H9 (cell line): ENCODE measurements at regions not wholly inside any gene's neighbourhood (a gene's known extent, or its start where the extent isn't known, plus 50 kb on each side); places are given as distances from the start of the nearest gene placed in this dataset.

ENCODE experiments used
- DNase-seq: peaks from one replicate; pipeline ENCODE4 v3.0.0-alpha.2; 2017
- H2AFZ ChIP-seq: one replicate; pipeline ENCODE4 v1.6.1; 2013; ENCODE audit warnings: mild to moderate bottlenecking, low read length, control low read depth, moderate library complexity
- H2AK5ac ChIP-seq: 2 replicates; pipeline ENCODE4 v1.6.1; 2013; ENCODE audit warnings: low read length, control low read depth, mixed read lengths; ENCODE audit not compliant: insufficient read length
- H2BK120ac ChIP-seq: one replicate; pipeline ENCODE4 v1.6.1; 2013; ENCODE audit warnings: low read depth, mild to moderate bottlenecking, low read length, control low read depth, inconsistent platforms; ENCODE audit not compliant: poor library complexity, severe bottlenecking
- H2BK12ac ChIP-seq: 2 replicates; pipeline ENCODE4 v1.6.1; 2013; ENCODE audit warnings: low read length, control low read depth, mixed read lengths, low read depth; ENCODE audit not compliant: insufficient read length
- H2BK15ac ChIP-seq: 2 replicates; pipeline ENCODE4 v1.6.1; 2013; ENCODE audit warnings: low read depth, low read length, control low read depth
- H2BK20ac ChIP-seq: one replicate; pipeline ENCODE4 v1.6.1; 2013; ENCODE audit warnings: low read depth, mild to moderate bottlenecking, low read length, control low read depth, inconsistent platforms; ENCODE audit not compliant: poor library complexity, severe bottlenecking
- H2BK5ac ChIP-seq: 2 replicates; pipeline ENCODE4 v1.6.1; 2013; ENCODE audit warnings: low read length, control low read depth, mixed read lengths; ENCODE audit not compliant: insufficient read length
- H3K14ac ChIP-seq: 2 replicates; pipeline ENCODE4 v1.6.1; 2013; ENCODE audit warnings: low read length, control low read depth; ENCODE audit not compliant: insufficient read depth
- H3K18ac ChIP-seq: 2 replicates; pipeline ENCODE4 v1.6.1; 2013; ENCODE audit warnings: low read depth, mild to moderate bottlenecking, mixed read lengths, low read length, control low read depth; ENCODE audit not compliant: insufficient read length
- H3K23ac ChIP-seq: 2 replicates; pipeline ENCODE4 v1.6.1; 2013; ENCODE audit warnings: low read length, control low read depth, mixed read lengths, low read depth; ENCODE audit not compliant: insufficient read length
- H3K23me2 ChIP-seq: 2 replicates; pipeline ENCODE4 v1.6.1; 2013; ENCODE audit warnings: low read depth, mild to moderate bottlenecking, mixed read lengths, low read length, control low read depth; ENCODE audit not compliant: insufficient read length, poor library complexity, severe bottlenecking
- H3K27ac ChIP-seq: 2 replicates; pipeline ENCODE4 v1.5.1; 2013; ENCODE audit warnings: low read length, control low read depth, mixed read lengths, low read depth; ENCODE audit not compliant: insufficient read length
- H3K27me3 ChIP-seq: 2 replicates; pipeline ENCODE4 v1.6.1; 2013; ENCODE audit warnings: low read length, control low read depth, inconsistent platforms; ENCODE audit not compliant: insufficient read depth
- H3K4ac ChIP-seq: 2 replicates; pipeline ENCODE4 v1.6.1; 2013; ENCODE audit warnings: low read depth, mild to moderate bottlenecking, control low read depth, inconsistent platforms, low read length, moderate library complexity
- H3K4me1 ChIP-seq: 2 replicates; pipeline ENCODE4 v1.6.1; 2013; ENCODE audit warnings: low read length, control low read depth, inconsistent platforms; ENCODE audit not compliant: insufficient read depth
- H3K4me2 ChIP-seq: 2 replicates; pipeline ENCODE4 v1.6.1; 2013; ENCODE audit warnings: low read length, control low read depth, mixed read lengths; ENCODE audit not compliant: insufficient read length, insufficient read depth
- H3K56ac ChIP-seq: 2 replicates; pipeline ENCODE4 v1.6.1; 2013; ENCODE audit warnings: low read depth, mild to moderate bottlenecking, mixed read lengths, low read length, control low read depth; ENCODE audit not compliant: insufficient read length
- H3K79me1 ChIP-seq: 2 replicates; pipeline ENCODE4 v1.6.1; 2013; ENCODE audit warnings: low read depth, mild to moderate bottlenecking, moderate library complexity, low read length, control low read depth, inconsistent platforms; ENCODE audit not compliant: insufficient read depth, poor library complexity, severe bottlenecking
- H3K79me2 ChIP-seq: 2 replicates; pipeline ENCODE4 v1.6.1; 2013; ENCODE audit warnings: low read length, control low read depth, inconsistent platforms; ENCODE audit not compliant: insufficient read depth
- H3K9ac ChIP-seq: 2 replicates; pipeline ENCODE4 v1.6.1; 2013; ENCODE audit warnings: low read length, control low read depth, mixed read lengths; ENCODE audit not compliant: insufficient read length; ENCODE audit errors: extremely low read depth
- H3K9me3 ChIP-seq: one replicate; pipeline ENCODE4 v1.6.1; 2013; ENCODE audit warnings: low read depth, low read length, inconsistent platforms; ENCODE audit not compliant: control insufficient read depth
- H3T11ph ChIP-seq: one replicate; pipeline ENCODE4 v1.6.1; 2013; ENCODE audit warnings: mild to moderate bottlenecking, low read length, control low read depth, inconsistent platforms
- H4K20me1 ChIP-seq: one replicate; pipeline ENCODE4 v1.6.1; 2013; ENCODE audit not compliant: control insufficient read depth, insufficient read length, insufficient read depth
- H4K5ac ChIP-seq: 2 replicates; pipeline ENCODE4 v1.6.1; 2013; ENCODE audit warnings: low read depth, mild to moderate bottlenecking, mixed read lengths, low read length, control low read depth; ENCODE audit not compliant: insufficient read length
- H4K8ac ChIP-seq: replicated peaks from 2 replicates; pipeline ENCODE4 v1.6.1; 2013; ENCODE audit warnings: low read length, control low read depth, mixed read lengths, low read depth; ENCODE audit not compliant: insufficient read length
- H4K91ac ChIP-seq: 2 replicates; pipeline ENCODE4 v1.6.1; 2013; ENCODE audit warnings: low read depth, mild to moderate bottlenecking, moderate library complexity, mixed read lengths, low read length, control low read depth; ENCODE audit not compliant: insufficient read length
- H3K27ac Mint-ChIP-seq, 3 experiments: 2 replicates in 2 of 3; 3 replicates in 1 of 3; pipeline ENCODE4 v1.8.0; 2020 to 2021; ENCODE audit warnings: mixed read lengths in 3 of 3, mild to moderate bottlenecking in 1 of 3, moderate library complexity in 1 of 3
- H3K27me3 Mint-ChIP-seq: 2 replicates; pipeline ENCODE4 v1.8.0; 2021; ENCODE audit warnings: low read depth, mild to moderate bottlenecking, moderate library complexity, mixed read lengths
- H3K36me3 Mint-ChIP-seq, 3 experiments: 2 replicates in 2 of 3; 3 replicates in 1 of 3; pipeline ENCODE4 v1.8.0; 2020 to 2021; ENCODE audit warnings: low read depth in 3 of 3, mixed read lengths in 3 of 3; ENCODE audit not compliant: insufficient read depth in 1 of 3
- H3K4me1 Mint-ChIP-seq, 2 experiments: 2 replicates each; pipeline ENCODE4 v1.8.0; 2020; ENCODE audit warnings: mixed read lengths in 2 of 2
- H3K4me3 Mint-ChIP-seq, 2 experiments: 2 replicates in 1 of 2; 3 replicates in 1 of 2; pipeline ENCODE4 v1.8.0; 2020 to 2021; ENCODE audit warnings: mild to moderate bottlenecking in 2 of 2, mixed read lengths in 2 of 2, moderate library complexity in 1 of 2
- H3K9me3 Mint-ChIP-seq, 2 experiments: 2 replicates in 1 of 2; 3 replicates in 1 of 2; pipeline ENCODE4 v1.8.0; 2020; ENCODE audit warnings: mild to moderate bottlenecking in 2 of 2, mixed read lengths in 2 of 2, moderate library complexity in 1 of 2
- WGBS: extraction: QIAGEN DNeasy Blood & Tissue Kit; methylation state at CpG from one replicate; pipeline ENCODE4 v1.1.7; 2013; ENCODE audit warnings: missing lambda C conversion rate, low lambda C conversion rate, mixed read lengths; ENCODE audit not compliant: insufficient read length; ENCODE audit errors: extremely low coverage; 5-methylcytosine and 5-hydroxymethylcytosine counted together
- TF ChIP-seq, protein P1 (sequence below): fragments of 200-600 bp; sonication (generic); conservative IDR thresholded peaks from 3 replicates; pipeline ENCODE4 v1.8.0; 2021; ENCODE audit warnings: antibody characterized with exemption, mild to moderate bottlenecking

DNA sequence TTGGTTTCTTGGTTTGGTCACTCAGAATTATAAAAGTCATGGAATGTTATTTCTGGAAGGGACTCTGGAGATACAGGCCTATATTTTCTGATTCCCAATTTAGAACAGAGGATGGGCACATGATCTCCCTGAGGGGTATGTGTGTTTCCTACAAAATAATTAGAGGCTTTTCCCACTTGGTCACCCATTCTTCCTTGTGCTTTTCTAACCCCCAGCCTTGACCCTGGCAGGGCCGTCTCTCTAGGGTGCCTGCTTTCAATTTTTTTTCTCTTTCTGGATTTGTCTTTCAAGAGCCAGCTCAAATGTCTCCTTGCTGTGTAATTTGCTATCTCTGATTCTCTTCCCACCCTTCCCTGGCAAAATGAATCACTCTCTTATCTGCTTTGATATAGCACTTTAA is 131.9 kb downstream of the HLX start:
- Histone ChIP-seq H3K4me1 (no peaks in the 10 kb centered on the region), H2BK12ac (no peak overlapping the region), H4K5ac (no peak overlapping the region), H3K79me1 (no peaks in the 10 kb centered on the region), H3K9me3 (no peaks in the 10 kb centered on the region), H2BK120ac (no peak overlapping the region), H2BK15ac (no peak overlapping the region), H3K18ac (no peak overlapping the region), H4K20me1 (no peaks in the 10 kb centered on the region), H4K8ac (no peak overlapping the region), H3K9ac (no peak overlapping the region), H4K91ac (no peak overlapping the region), H2BK20ac (no peak overlapping the region), H2AK5ac (no peak overlapping the region), H3K23ac (no peak overlapping the region), H3K14ac (no peak overlapping the region), H3K27ac (no peak overlapping the region), H3K79me2 (no peaks in the 10 kb centered on the region), H3T11ph (no peak overlapping the region), H3K56ac (no peak overlapping the region), H2BK5ac (no peak overlapping the region), H3K4me2 (no peak overlapping the region), H3K4ac (no peak overlapping the region), H3K23me2 (no peaks in the 10 kb centered on the region), H2AFZ (no peak overlapping the region), H3K27me3 (no peaks in the 10 kb centered on the region)
- H3K4me1 Mint-ChIP-seq = no peaks in the 10 kb centered on the region
- no peaks in the 10 kb centered on the region for H3K36me3 Mint-ChIP-seq
- H3K4me3 Mint-ChIP-seq = no peak overlapping the region
- TF ChIP-seq, protein P1, sequence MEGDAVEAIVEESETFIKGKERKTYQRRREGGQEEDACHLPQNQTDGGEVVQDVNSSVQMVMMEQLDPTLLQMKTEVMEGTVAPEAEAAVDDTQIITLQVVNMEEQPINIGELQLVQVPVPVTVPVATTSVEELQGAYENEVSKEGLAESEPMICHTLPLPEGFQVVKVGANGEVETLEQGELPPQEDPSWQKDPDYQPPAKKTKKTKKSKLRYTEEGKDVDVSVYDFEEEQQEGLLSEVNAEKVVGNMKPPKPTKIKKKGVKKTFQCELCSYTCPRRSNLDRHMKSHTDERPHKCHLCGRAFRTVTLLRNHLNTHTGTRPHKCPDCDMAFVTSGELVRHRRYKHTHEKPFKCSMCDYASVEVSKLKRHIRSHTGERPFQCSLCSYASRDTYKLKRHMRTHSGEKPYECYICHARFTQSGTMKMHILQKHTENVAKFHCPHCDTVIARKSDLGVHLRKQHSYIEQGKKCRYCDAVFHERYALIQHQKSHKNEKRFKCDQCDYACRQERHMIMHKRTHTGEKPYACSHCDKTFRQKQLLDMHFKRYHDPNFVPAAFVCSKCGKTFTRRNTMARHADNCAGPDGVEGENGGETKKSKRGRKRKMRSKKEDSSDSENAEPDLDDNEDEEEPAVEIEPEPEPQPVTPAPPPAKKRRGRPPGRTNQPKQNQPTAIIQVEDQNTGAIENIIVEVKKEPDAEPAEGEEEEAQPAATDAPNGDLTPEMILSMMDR = no peak
- no CpG with 5 or more reads among the region's 1 CpG for WGBS
- H3K27me3 Mint-ChIP-seq = no peaks in the 10 kb centered on the region
- no peak for DNase-seq
- H3K9me3 Mint-ChIP-seq = no peaks in the 10 kb centered on the region
- no peak overlapping the region for H3K27ac Mint-ChIP-seq
